Ishikawa (cell line): ENCODE measurements at regions not wholly inside any gene's neighbourhood (a gene's known extent, or its start where the extent isn't known, plus 50 kb on each side); places are given as distances from the start of the nearest gene placed in this dataset.

ENCODE experiments used
- CEBPB ChIP-seq: IDR thresholded peaks from 2 replicates; pipeline ENCODE4 v1.6.1; 2012
- CREB1 ChIP-seq: IDR thresholded peaks from 2 replicates; pipeline ENCODE4 v1.6.1; 2012; ENCODE audit warnings: low read depth
- EGR1 ChIP-seq: IDR thresholded peaks from 2 replicates; pipeline ENCODE4 v1.6.1; 2012
- EP300 ChIP-seq: IDR thresholded peaks from 2 replicates; pipeline ENCODE4 v1.6.1; 2012; ENCODE audit warnings: borderline replicate concordance
- FOXM1 ChIP-seq: IDR thresholded peaks from 2 replicates; pipeline ENCODE4 v1.6.1; 2012; ENCODE audit warnings: low read depth, borderline replicate concordance
- NFIC ChIP-seq: IDR thresholded peaks from 2 replicates; pipeline ENCODE4 v1.6.1; 2012
- RAD21 ChIP-seq: IDR thresholded peaks from 2 replicates; pipeline ENCODE4 v1.6.1; 2012; ENCODE audit warnings: low read depth
- REST ChIP-seq: IDR thresholded peaks from 2 replicates; pipeline ENCODE4 v1.6.1; 2012; ENCODE audit warnings: low read depth, mild to moderate bottlenecking
- TAF1 ChIP-seq: IDR thresholded peaks from 2 replicates; pipeline ENCODE4 v1.6.1; 2012; ENCODE audit warnings: low read depth, mild to moderate bottlenecking
- TCF12 ChIP-seq: IDR thresholded peaks from 2 replicates; pipeline ENCODE4 v1.6.1; 2012; ENCODE audit warnings: low read depth
- TEAD4 ChIP-seq: IDR thresholded peaks from 2 replicates; pipeline ENCODE4 v1.6.1; 2012
- USF1 ChIP-seq: IDR thresholded peaks from 2 replicates; pipeline ENCODE4 v1.6.1; 2012
- YY1 ChIP-seq: IDR thresholded peaks from 2 replicates; pipeline ENCODE4 v1.6.1; 2012; ENCODE audit warnings: low read depth
- ZBTB7A ChIP-seq: IDR thresholded peaks from 2 replicates; pipeline ENCODE4 v1.6.1; 2012; ENCODE audit warnings: low read depth
- TF ChIP-seq, protein P1 (sequence below): IDR thresholded peaks from 2 replicates; pipeline ENCODE4 v1.6.1; 2012

DNA sequence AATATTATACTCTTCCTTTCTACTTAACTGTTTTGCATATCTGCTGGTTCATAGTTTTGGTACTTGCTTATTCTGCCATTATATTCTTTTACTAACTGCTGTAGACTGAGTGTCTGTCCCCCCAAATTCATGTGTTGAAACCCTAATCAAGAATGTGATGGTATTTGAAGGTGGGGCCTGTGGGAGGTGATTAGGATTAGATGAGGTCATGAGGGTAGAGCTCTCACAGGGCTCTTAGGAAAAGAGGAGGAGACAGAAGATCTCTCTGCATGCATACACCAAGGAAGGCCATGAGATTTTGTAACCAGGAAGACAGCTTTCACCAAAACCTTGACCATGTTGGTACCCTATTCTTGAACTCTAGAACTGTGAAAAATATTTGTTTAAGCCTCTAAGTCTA, 354.1 kb upstream of the B3GALT2 start:
- TF ChIP-seq TAF1 (no peak), USF1 (no peak), TCF12 (no peak)

GRCh38 chr1:193539731-193540459, 353.5 kb upstream of the B3GALT2 start:
- TF ChIP-seq YY1 (no peak), FOXM1 (no peak), CREB1 (no peak), EGR1 (no peak), ZBTB7A (no peak), NFIC (no peak), TCF12 (no peak), TAF1 (no peak), EP300 (no peak), TEAD4 (no peak), USF1 (no peak), CEBPB (no peak), RAD21 (no peak)
- TF ChIP-seq, protein P1, sequence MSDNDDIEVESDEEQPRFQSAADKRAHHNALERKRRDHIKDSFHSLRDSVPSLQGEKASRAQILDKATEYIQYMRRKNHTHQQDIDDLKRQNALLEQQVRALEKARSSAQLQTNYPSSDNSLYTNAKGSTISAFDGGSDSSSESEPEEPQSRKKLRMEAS = no peak

DNA sequence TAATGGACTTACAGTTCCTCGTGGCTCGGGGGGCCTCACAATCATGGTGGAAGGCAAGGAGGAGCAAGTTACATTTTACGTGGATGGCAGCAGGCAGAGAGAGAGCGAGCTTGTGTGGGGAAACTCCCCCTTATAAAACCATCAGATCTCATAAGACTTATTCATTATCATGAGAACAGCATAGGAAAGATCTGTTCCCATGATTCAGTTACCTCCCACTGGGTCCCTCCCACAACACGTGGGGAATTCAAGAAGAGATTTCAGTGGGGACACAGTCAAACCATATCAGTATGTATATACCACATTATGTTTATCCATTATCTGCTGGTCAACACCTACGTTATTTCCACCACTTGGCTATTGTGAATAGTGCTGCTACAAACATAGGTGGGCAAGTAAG, 352.3 kb upstream of the B3GALT2 start:
- no peak for TF ChIP-seq RAD21
- TF ChIP-seq, protein P1 = no peak
- no peak for TF ChIP-seq REST
- TF ChIP-seq EGR1 = no peak
- TF ChIP-seq CEBPB = no peak
- TF ChIP-seq CREB1 = no peak
- TF ChIP-seq TAF1 = no peak
- TF ChIP-seq TEAD4 = no peak
- no peak for TF ChIP-seq NFIC
- TF ChIP-seq EP300 = no peak
- TF ChIP-seq TCF12 = no peak
- TF ChIP-seq ZBTB7A = no peak
- no peak for TF ChIP-seq FOXM1
- TF ChIP-seq YY1 = no peak
- TF ChIP-seq USF1 = no peak

- no peak for TF ChIP-seq TEAD4
- TF ChIP-seq TCF12 = no peak
- no peak for TF ChIP-seq RAD21
- TF ChIP-seq, protein P1 = no peak
- TF ChIP-seq NFIC = no peak
- no peak for TF ChIP-seq CEBPB
- TF ChIP-seq ZBTB7A = no peak
- TF ChIP-seq USF1 = no peak
- no peak for TF ChIP-seq FOXM1
- no peak for TF ChIP-seq CREB1
- no peak for TF ChIP-seq YY1
- no peak for TF ChIP-seq EP300
- TF ChIP-seq REST = no peak
- no peak for TF ChIP-seq EGR1
These were observed 351.6 kb upstream of the B3GALT2 start for GRCh38 chr1:193538003-193538354.

- TF ChIP-seq RAD21 (no peak), TCF12 (no peak), REST (no peak), YY1 (no peak), EP300 (no peak), CEBPB (no peak), TEAD4 (no peak), NFIC (no peak), USF1 (no peak), FOXM1 (no peak), CREB1 (no peak), EGR1 (no peak), ZBTB7A (no peak), TAF1 (no peak)
- TF ChIP-seq, protein P1 = no peak
These were observed 351.0 kb upstream of the B3GALT2 start for GRCh38 chr1:193537266-193538002.
